NCI-H82 (cell line): ENCODE measurements at regions not wholly inside any gene's neighbourhood (a gene's known extent, or its start where the extent isn't known, plus 50 kb on each side); places are given as distances from the start of the nearest gene placed in this dataset.
"Not testable (repeated sequence)": the region's sequence is repeated elsewhere in the genome, so short reads cannot be mapped to it uniquely, and the experiment has no call there.

ENCODE experiments used
- DNase-seq: peaks from one replicate; lab custom pipeline; 2025; lab: John Stamatoyannopoulos, UW

DNA sequence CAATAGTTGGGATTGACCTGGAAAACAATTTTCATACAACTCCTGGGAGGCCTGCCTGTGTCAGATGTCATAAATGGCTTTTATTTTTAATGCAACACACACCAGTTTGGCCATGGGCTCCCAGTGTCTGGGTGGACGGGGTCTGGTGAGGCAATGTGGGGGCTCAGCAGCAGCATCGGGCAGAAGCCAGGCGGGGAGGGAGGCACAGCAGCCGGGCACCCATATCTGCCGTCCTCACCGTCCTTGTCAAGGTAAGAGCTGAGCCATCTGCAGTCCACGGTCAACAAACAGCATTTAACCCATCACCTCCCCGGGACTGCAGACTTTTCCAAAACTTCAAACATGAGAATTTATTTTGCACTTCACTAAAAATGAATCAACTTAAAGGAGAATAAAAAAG, 154.0 kb upstream of the ZNF469 start:
- DNase-seq, result not testable (repeated sequence)

DNA sequence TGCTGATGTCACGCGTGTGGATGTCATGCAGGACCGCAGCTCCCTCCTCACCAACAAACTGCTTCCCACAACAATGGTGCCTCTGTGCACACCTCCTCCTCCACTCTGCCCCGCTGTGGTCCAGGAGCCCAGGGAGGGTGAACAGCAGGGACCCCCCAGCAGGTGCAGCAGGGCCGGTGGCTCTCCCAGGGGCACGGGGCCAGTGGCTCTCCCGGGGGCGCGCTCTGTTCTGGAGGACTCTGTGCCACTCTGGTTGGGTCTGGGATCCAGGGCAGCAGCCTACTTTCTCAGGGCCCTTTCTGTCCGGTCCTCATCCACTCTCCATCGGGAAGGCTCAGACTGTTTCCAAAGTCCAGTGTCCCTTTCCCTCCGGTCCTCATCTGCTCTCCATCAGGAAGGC, 153.0 kb upstream of the ZNF469 start:
- DNase-seq, result not testable (repeated sequence)

DNA sequence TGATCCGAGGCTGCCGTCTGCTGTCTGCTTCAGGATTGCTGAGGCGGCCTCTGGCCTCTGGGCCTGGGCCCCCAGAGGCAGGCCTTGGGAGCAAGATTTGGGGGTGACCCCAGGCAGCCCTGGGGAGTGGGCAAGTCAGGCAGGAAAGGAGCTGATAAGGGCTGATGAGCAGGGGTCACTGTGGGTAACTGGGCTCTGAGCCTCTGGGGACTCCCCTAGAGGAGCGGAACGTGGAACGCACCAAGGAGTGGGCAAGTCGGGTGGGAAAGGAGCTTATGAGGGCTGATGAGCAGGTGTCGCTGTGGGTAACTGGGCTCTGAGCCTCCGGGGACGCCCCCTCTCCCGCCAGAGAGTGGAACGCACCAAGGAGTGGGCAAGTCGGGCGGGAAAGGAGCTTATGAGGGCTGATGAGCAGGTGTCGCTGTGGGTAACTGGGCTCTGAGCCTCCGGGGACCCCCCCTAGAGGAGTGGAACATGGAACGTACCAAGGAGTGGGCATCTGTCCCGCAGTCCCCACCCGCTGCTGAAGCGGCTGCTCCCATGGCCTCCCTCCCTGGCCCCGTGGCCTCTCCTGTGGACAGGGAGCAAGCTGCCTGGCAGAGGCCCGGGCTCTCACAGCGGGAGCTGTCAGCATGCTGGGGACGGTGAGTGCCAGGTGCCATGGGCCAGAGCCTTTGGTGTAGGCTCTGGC, 152.3 kb upstream of the ZNF469 start:
- DNase-seq, result not testable (repeated sequence)

DNA sequence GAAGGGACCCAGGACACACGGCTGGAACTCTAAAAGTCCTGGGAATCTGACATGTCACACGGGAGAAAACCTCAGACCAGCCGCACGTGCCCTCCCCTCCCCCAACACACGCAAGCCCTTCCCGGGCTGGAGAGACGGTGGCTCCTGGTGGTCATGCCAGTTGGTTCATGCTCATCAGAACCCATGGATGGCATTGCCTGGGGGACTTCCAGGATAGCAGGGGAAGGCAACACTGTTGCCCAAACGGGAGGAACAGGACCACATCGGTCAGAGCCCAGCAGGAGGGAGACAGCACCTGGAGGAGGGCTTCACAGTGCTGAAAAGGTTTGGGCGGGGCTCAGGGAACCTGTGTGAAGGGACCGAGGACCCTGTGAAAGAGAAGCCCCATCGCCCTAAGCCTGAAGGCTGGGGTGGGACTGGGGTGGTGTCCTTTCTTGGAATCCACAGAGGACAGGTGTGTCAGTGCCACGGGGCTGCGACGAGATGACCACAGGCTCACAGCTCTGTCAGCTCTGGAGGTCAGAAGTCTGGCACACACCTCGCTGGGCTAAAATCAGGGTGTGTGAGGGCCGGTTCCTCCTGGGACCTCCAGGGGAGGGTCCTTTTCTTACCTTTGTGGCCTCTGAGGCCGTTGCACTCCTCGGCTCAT, 151.7 kb upstream of the ZNF469 start:
- not testable (repeated sequence) for DNase-seq

DNA sequence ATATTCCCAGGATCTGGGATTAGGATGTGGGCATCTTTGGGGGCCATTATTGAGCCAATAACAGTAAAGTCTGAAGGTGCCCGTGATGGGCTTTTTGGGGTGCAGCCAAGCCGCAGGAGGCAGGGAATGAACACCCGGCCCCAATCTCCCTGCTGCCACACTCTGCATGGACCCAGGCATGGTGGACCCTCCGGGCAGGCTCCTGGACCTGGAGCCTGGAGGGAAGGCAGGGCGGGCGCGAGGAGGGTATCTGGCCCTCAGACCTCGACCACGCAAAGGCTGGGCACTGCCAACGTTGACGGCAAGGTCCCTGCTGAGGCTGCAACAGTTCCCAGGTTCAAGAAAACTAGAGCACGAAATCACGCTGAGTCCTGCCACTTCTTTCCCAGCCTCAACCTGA, 150.9 kb upstream of the ZNF469 start:
- not testable (repeated sequence) for DNase-seq

DNA sequence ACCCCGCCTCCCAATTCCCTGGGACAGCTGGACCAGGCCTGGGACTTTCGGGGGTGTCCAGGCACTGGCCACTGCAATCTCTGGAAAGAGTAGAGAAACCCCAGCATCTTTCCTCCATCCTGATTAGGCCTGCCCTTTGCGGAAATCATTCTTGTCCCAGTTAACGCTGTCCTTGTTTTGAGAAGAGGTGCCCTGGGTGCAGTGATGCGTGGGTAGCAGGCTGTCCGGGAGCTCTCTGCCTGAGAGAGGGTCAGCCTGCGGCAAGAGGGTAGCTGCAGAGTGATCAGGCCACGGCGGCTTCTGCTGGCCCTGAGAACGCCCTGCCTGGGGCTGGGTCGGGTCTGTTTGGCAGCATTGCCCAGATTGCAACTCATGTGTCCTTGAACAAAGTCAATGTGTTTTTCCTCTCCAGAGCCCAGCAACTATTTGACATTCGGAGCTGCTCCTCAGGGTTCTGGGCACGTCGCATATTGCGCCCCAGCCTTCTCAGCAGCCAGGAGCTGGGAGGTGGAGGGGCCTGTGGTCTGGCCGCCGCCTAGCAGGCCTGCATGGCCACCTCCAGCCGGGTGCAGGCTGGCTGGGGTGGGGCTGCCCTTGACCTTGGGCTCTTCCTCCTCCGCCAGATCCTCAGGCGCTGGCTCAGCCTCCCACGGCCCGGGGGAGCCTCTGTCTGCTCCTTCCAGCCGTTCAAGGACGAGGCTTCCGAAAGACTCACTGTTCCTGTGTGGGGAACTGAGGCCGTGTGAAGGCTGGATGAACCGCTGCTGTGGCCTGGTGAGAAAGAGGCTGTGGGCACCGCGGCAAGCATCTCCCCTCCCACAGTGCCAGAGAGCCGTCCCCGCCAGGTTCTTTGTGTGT, 150.1 kb upstream of the ZNF469 start:
- not testable (repeated sequence) for DNase-seq

DNA sequence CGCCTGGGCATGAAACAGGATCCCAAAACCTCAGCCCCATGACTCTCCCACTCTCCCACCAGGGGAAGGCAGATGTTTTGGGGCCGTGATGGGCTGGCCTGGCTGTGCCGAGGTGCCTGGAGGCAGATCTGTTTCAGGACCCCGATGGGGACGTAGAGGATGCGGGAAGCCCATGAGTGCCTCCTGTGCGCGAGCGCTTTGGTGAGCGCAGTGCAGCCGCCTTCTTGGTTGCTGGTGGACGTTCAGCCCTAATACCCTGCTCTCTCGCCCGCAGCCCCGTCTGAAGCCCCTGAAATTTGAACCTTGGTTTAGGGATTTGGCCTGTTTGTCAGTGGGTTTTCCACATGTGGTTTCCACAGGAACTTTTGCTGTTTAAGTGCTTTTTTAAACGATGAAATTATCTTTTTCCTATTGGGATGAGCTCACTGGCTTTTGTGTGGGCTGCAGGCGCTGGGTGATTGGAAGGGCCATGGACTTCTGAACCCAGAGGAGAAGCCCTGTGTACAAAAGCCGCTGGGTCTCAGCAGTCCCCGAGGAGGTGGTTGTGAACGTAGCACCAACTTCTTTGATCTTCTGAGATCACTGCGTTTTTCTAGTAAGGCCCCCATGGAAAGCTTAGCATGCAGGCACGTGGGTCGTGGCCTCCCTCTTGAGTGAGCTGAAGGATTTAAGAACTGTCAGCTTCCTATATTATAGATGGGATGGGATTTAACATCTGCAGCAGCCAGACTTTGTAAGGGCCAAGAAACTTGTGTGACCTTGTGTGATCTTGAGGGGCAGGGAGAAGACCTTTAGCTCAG, 148.9 kb upstream of the ZNF469 start:
- not testable (repeated sequence) for DNase-seq

DNA sequence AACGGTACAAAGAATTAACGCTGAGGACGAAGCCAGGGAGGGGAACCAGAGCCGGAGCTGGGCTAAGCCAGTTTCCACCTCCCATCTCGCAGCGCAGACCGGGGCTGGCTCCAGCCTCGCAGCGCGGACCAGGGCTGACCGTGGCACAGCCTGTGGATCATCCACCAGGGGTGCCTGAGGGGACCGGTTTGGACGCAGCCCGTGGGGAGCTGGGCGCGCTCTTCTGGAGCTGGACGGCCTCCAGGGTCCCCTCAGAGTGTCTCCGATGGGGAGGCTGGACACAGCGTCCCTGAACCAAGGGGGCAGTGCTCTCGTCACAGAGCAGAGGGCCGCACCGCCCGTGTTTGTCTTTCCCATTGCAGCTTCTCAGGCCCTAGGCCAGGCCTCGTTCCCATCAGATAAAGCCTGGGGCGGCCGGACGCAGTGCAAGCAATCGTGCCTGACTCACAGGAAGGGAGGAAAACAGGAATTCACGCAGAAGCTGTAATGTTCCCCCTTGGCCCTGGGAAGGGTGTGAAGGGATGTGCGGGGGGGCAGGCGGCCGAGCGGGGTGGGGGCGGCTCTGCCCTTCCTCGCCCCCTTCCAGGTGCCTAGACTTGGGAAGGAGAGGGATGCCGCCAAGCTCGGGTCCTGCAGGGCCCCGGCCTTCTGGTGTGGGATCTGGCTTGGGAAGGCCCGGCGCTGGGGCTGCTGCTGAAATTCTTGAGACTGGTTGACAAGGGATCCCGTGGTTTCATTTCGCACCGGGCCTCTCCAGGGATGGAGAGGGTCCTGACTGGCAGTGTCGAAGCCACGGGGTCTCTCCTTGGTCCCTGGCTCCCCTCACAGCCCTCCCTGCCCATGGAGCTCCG, 148.1 kb upstream of the ZNF469 start:
- not testable (repeated sequence) for DNase-seq

DNA sequence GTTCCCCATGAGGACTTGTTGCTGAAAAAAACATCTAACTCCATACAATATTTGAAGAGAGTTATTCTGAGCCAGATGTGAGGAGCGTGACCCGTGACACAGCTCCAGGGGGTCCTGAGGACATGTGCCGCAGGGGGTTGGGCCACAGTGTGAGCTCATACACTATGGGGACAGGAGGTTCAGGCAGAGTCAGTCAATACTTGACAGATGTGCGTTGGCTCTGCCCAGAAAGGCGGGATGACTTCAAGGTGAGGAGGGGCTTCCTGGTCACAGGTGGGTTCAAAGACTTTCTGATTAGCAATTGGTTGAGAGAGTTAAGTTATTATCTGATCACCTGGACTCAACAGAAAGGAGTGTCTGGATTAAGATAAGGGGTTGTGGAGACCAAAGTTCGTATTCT, 147.1 kb upstream of the ZNF469 start:
- DNase-seq, result not testable (repeated sequence)

DNA sequence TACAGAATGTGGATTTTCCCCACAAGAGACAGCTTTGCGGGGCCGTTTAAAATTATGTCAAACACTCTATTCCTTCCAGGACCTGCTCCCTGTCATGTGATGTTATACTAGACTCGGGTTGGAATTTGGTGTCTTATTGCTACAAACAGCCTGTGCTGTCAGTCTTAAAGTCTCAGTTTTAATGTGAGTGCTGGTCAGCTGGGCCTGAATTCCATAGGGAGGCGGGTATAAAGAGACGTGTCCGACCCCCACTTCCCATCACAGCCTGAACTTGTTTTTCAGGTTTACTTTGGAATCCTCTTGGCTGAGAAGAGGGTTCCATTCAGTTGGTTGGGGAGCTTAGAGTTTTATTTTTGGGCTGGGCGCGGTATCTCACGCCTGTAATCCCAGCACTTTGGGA, 146.5 kb upstream of the ZNF469 start:
- DNase-seq, result not testable (repeated sequence)

DNA sequence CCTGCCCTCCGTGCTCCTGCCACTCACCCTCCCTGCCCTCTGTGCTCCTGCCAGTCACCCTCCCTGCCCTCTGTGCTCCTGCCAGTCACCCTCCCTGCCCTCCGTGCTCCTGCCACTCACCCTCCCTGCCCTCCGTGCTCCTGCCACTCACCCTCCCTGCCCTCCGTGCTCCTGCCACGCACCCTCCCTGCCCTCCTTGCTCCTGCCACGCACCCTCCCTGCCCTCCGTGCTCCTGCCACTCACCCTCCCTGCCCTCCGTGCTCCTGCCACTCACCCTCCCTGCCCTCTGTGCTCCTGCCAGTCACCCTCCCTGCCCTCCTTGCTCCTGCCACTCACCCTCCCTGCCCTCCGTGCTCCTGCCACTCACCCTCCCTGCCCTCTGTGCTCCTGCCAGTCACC, 145.4 kb upstream of the ZNF469 start:
- not testable (repeated sequence) for DNase-seq

DNA sequence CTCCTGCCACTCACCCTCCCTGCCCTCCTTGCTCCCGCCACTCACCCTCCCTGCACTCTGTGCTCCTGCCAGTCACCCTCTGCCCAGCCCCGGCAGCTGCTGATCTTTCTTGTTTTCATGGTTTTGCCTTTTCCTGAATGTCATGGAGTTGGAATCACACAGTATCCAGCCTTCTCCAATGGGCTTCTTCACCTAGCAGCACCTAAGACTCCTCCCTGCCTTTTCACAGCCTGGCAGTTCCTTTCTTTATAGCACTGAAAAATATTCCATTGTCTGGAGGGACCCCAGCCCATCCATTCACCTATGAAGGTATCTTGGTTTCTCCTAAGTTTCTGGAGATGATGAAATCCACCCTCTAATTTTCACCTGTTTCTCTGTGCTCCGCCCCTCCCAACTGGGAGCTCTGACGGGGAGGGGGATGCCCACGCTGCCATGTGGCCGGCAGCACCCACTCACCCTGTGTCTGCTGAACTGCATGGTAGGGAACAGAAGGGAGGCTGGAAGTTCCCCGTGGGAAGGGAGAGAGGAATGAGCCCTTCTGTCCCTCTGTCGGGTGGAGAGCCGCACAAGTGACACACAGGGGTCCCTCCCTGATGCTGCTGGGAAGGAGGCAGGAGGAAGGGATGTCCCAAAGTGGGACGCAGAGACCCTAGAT, 144.9 kb upstream of the ZNF469 start:
- not testable (repeated sequence) for DNase-seq

DNA sequence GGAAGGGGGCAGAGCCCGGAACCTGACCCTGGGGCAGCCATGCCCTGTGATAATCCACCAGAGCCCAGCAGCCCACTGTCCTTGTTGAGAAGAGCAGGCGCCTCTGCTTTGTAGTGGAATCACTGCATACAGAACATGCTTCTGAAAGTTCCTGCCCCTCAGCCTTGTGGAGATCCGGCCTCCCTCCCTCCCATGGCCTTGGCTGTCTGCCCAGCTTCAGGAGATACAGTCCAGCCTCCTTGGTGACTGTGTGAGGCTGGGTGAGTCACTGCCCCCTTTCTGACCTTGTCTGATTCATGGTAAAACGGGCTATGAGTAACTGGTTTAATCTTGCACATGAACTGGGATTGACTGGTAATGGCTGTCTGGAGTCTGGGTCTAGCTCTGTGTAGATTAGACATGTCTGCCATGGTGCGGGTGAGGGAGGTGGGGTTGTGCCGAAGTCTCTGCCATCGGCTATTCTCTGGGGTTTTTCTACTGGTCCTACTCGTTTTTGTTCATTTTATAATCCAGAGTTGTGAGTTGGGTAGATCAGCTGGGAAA, 144.0 kb upstream of the ZNF469 start:
- DNase-seq, result not testable (repeated sequence)

DNA sequence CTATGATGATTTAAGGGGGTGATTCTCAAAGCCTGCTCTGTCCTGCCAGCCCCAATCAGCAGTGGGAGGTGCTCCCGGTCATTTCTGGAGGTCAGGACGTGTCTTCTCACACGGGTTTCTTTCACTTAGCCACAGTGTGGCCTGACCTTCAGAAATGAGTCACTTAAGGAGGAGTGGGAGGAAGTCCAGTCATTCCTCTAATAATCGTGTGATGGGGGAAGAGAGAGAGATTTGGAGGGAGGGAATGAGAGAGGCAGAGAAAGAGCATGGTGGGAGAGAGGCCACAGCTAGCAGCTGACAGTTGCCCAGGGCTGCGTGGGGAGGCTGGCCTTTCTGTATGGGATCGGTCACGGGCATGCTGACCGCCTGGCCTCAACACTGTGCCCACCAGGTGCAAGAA, 142.6 kb upstream of the ZNF469 start:
- DNase-seq, result not testable (repeated sequence)

DNA sequence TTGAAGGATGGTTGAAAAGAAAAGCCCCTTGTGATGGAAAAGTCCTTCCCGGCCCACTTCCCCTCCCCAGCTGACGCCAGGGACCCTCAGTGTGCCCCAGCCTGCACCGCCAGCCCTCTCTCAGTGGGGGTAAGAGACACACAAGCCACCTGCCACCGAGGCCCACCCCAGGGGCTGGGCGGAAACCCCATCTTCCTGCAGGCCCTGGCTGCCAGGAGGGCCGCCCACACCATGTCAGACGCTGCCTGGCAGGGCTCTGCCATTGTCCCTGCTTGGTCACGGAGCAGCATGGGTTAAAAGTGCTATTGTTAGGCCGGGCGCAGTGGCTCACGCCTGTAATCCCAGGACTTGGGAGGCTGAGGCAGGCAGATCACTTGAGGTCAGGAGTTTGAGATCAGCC, 142.0 kb upstream of the ZNF469 start:
- DNase-seq, result not testable (repeated sequence)

DNA sequence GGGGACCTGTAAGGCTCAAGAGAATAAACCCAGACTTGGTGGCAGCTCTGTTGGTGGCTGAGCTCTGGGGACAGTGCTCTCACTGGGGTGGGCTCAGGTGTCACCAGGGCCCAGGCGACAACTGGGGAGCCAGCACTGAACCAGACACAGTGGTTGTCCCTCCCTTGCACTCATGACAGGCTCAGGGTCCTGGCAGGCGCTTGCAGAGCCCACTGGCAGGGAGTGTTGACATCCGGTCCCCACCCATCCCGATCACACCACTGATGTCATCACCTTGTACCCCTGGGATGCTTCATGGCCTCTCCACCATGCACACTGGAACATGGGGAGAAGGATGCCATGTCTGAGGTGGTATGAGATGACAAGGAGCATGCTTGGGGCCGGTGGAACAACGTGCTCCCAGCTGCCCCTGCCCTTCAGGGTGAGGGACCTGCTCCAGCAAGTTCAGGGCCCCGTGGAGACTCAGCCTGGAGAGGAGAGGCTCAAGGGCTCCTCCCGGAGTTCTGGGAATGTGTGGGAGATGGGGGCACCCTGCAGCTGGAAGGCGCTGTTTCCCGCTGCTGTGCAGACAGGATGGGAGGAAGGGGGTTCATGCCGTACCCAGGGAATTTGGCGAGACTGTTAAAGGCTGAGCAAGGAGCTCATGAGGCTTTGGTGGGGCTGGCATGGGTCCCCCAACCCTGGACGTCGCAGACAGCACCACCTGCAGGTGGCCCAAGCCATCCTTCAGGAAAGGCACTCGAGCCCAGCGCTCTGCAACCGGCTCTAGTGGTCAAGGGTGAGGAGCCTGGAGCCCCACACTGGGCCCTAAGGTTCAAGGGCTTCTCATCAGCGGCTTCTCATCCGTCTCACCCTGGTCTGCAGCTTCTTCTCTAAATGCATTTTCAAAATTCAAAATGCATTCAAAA, 141.1 kb upstream of the ZNF469 start:
- not testable (repeated sequence) for DNase-seq

DNA sequence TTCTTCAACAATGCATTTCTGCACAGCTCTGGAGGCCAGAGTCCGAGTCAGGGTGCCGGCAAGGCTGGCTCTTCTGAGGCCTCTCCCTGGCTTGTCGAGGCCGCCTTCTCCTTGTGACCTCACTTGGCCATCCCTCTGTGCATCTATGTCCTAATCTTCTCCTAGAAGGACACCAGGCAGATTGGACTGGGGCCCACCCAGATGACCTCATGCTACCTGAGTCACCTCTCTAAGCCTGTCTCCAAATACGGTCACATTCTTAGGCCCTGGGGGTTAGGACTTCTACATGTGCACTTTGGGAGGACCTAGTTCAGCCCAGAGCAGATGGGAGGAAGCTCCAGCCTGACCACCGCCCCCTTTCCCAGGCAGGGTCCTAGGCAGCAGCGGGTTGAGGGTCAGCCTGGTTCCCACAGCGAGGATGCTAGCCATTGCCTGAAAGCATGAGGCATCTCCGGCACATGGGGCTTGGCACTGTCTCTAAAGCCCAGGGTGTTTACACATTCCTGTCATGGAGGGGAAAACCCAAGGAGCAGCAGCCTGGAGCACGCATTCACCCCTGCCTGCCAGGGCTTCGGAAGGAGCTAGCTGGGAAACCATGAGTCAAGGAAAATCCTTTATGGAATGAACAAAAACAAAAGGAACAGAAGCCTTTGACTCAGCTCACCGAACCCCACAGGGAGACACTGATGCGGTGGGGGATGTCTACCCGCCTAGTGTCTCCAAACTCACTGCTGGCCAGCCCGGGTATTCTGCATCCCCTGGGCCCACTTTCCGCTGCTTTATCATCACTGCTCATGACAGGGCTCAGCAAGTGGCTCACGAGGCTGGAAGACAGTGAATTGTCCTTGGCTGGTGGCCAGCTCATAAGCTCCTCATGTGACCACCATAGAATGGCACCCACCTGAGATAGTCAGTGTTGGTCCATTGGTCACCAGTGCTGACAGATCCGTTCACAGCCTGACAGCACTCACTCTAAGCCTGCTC, 140.2 kb upstream of the ZNF469 start:
- not testable (repeated sequence) for DNase-seq

DNA sequence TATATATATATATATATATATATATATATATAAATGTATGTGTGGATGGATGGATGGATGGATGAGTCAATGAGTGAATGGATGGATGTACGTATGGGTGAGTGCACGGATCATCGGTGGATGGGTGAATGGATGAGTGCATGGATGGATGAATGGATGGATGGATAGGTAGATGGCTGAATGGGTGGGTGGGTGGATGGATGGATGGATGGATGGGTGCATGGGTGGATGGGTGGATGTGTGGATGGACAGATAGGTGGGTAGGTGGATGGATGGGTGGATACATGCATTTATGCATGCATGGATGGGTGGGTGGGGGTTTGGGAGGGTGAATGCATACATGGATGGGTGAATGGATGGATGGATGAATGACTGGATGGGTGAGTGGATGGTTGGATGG, 138.8 kb upstream of the ZNF469 start:
- DNase-seq, result not testable (repeated sequence)
